ENCODE measurements at regions not wholly inside any gene's neighbourhood (a gene's known extent, or its start where the extent isn't known, plus 50 kb on each side); places are given as distances from the start of the nearest gene placed in this dataset.

DNA sequence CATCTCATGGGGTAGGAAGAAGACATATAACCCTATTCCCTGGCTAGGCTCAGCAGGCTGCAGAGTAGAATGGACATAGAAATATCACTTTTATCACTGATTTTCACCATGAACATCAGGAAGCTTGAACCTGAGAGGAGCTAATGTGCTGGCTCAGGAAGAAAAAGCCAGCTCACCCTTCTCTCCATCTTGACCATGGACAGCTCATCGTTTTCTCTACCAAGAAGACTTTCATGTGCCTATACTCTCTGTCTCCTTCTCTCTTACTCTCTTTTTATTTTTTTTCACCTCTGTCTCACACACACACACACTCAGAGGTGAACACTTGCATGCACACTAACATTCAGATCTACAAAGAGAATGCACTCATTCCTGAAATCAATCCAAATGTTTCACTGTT is 372.8 kb upstream of the CNTNAP5 start:
- CTCF ChIA-PET = no interaction called here
- intact Hi-C loops (cut with micrococcal nuclease; ENCODE audit: unreplicated experiment) = no loop called here
- no peaks in the 10 kb centered on the region for H3K36me3 Mint-ChIP-seq (ENCODE audit: insufficient read depth, unreplicated experiment)

DNA sequence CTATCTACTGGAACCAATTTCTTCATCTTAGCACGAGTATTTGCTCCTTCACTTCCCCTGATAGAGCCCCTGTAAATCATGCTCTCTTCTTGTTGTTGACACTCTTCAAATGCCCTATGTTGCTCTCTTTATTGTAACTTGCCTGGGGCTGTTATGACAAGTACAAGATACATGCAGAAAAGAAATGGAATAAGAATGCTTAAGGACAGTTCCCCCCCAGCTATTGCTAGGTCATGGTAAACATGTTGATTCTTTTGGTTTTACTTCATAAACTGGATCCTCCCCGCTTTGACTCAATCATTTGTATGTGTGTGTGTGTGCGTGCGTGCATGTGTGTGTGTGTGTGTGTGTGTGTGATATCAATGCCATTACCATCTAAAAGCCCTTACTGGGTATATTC is 368.5 kb upstream of the CNTNAP5 start:
- CTCF ChIA-PET = no interaction called here

More for the DNA sequence above, 372.8 kb upstream of the CNTNAP5 start:
- TF ChIP-seq, protein P1, sequence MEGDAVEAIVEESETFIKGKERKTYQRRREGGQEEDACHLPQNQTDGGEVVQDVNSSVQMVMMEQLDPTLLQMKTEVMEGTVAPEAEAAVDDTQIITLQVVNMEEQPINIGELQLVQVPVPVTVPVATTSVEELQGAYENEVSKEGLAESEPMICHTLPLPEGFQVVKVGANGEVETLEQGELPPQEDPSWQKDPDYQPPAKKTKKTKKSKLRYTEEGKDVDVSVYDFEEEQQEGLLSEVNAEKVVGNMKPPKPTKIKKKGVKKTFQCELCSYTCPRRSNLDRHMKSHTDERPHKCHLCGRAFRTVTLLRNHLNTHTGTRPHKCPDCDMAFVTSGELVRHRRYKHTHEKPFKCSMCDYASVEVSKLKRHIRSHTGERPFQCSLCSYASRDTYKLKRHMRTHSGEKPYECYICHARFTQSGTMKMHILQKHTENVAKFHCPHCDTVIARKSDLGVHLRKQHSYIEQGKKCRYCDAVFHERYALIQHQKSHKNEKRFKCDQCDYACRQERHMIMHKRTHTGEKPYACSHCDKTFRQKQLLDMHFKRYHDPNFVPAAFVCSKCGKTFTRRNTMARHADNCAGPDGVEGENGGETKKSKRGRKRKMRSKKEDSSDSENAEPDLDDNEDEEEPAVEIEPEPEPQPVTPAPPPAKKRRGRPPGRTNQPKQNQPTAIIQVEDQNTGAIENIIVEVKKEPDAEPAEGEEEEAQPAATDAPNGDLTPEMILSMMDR (IDR thresholded peaks at IDR 0.05; ENCODE audit: insufficient read depth in 1 of 2, low read depth in 1 of 2, low read length in 1 of 2, severe bottlenecking in 1 of 2, unreplicated experiment in 1 of 2) = no peak
- Mint-ChIP-seq H3K4me3 (ENCODE audit: unreplicated experiment) (no peak overlapping the region), H3K27ac (ENCODE audit: unreplicated experiment) (no peak overlapping the region), H3K4me1 (ENCODE audit: low read depth, unreplicated experiment) (no peaks in the 10 kb centered on the region), H3K27me3 (ENCODE audit: insufficient read depth, unreplicated experiment) (no peaks in the 10 kb centered on the region), H3K9me3 (ENCODE audit: unreplicated experiment) (no peaks in the 10 kb centered on the region)
- H3K9me3 ChIP-seq = no peaks in the 10 kb centered on the region
- no peaks in the 10 kb centered on the region for H3K27me3 ChIP-seq (replicated peaks; ENCODE audit: control insufficient read depth, insufficient read depth, low read length)
- DNase-seq = no peak
- no TSS peak for BruUV-seq (replicated peaks)
- no peaks in the 10 kb centered on the region for H3K4me1 ChIP-seq
- POLR2A ChIA-PET = no interaction called here
- no peak overlapping the region for H3K4me3 ChIP-seq (ENCODE audit: low read depth, low read length)
- no peaks in the 10 kb centered on the region for H3K36me3 ChIP-seq (ENCODE audit: control insufficient read depth, insufficient read depth, low read length)

DNA sequence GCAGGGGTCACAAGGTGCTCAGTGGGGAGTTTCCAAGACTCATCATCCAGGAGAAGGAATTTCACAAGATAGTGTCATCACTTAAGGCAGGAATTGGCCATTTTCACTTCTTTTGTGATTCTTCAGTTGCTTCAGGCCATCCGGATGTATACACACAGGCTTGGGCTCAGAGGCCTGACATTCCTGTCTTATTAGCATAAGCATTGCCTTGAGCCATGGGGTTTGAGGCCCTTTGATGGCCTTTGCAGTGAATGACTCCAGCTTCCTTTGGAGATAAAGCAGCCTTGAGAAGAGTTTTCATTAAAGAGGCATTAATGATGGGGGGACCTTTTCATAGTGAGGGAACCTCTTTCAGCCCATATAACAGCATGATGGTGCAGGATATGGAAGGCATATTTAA is 366.0 kb upstream of the CNTNAP5 start:
- H3K9me3 Mint-ChIP-seq (ENCODE audit: unreplicated experiment) = peaks cover 22% of the 10 kb centered on the region
- ChIA-PET POLR2A (no interaction called here), CTCF (no interaction called here)
- H3K4me3 Mint-ChIP-seq (ENCODE audit: unreplicated experiment) = no peak overlapping the region
- no peaks in the 10 kb centered on the region for H3K36me3 Mint-ChIP-seq (ENCODE audit: insufficient read depth, unreplicated experiment)
- no peaks in the 10 kb centered on the region for H3K4me1 ChIP-seq
- no peaks in the 10 kb centered on the region for H3K27me3 Mint-ChIP-seq (ENCODE audit: insufficient read depth, unreplicated experiment)
- TF ChIP-seq, protein P1 (IDR thresholded peaks at IDR 0.05; ENCODE audit: insufficient read depth in 1 of 2, low read depth in 1 of 2, low read length in 1 of 2, severe bottlenecking in 1 of 2, unreplicated experiment in 1 of 2) = no peak
- H3K4me1 Mint-ChIP-seq (ENCODE audit: low read depth, unreplicated experiment) = no peaks in the 10 kb centered on the region
- DNase-seq = no peak
- H3K4me3 ChIP-seq (ENCODE audit: low read depth, low read length) = no peak overlapping the region
- no TSS peak for BruUV-seq (replicated peaks)
- no peak overlapping the region for H3K27ac Mint-ChIP-seq (ENCODE audit: unreplicated experiment)
- no peaks in the 10 kb centered on the region for H3K27me3 ChIP-seq (replicated peaks; ENCODE audit: control insufficient read depth, insufficient read depth, low read length)
- intact Hi-C loops (cut with micrococcal nuclease; ENCODE audit: unreplicated experiment) = no loop called here
- no peaks in the 10 kb centered on the region for H3K36me3 ChIP-seq (ENCODE audit: control insufficient read depth, insufficient read depth, low read length)
- peaks cover 8% of the 10 kb centered on the region; the same call in 1 of the 2 replicates for H3K9me3 ChIP-seq

More for the DNA sequence above, 368.5 kb upstream of the CNTNAP5 start:
- H3K27me3 Mint-ChIP-seq (ENCODE audit: insufficient read depth, unreplicated experiment) = no peaks in the 10 kb centered on the region
- TF ChIP-seq, protein P1 (IDR thresholded peaks at IDR 0.05; ENCODE audit: insufficient read depth in 1 of 2, low read depth in 1 of 2, low read length in 1 of 2, severe bottlenecking in 1 of 2, unreplicated experiment in 1 of 2) = no peak
- H3K9me3 ChIP-seq = peaks cover 8% of the 10 kb centered on the region; the same call in 1 of the 2 replicates
- no peaks in the 10 kb centered on the region for H3K36me3 ChIP-seq (ENCODE audit: control insufficient read depth, insufficient read depth, low read length)
- H3K4me1 Mint-ChIP-seq (ENCODE audit: low read depth, unreplicated experiment) = no peaks in the 10 kb centered on the region
- no peaks in the 10 kb centered on the region for H3K4me1 ChIP-seq
- intact Hi-C loops (cut with micrococcal nuclease; ENCODE audit: unreplicated experiment) = no loop called here
- peaks cover 22% of the 10 kb centered on the region for H3K9me3 Mint-ChIP-seq (ENCODE audit: unreplicated experiment)
- POLR2A ChIA-PET = no interaction called here
- H3K4me3 Mint-ChIP-seq (ENCODE audit: unreplicated experiment) = no peak overlapping the region
- H3K27me3 ChIP-seq (replicated peaks; ENCODE audit: control insufficient read depth, insufficient read depth, low read length) = no peaks in the 10 kb centered on the region
- DNase-seq = no peak
- no peak overlapping the region for H3K4me3 ChIP-seq (ENCODE audit: low read depth, low read length)
- no peak overlapping the region for H3K27ac Mint-ChIP-seq (ENCODE audit: unreplicated experiment)
- no peaks in the 10 kb centered on the region for H3K36me3 Mint-ChIP-seq (ENCODE audit: insufficient read depth, unreplicated experiment)
- no TSS peak for BruUV-seq (replicated peaks)

Data from Caco-2 (cell line).